Dedifferentiated amniotic fluid mesenchymal stem cell (primary cell): ENCODE measurements at regions not wholly inside any gene's neighbourhood (a gene's known extent, or its start where the extent isn't known, plus 50 kb on each side); places are given as distances from the start of the nearest gene placed in this dataset.
"Not testable (repeated sequence)": the region's sequence is repeated elsewhere in the genome, so short reads cannot be mapped to it uniquely, and the experiment has no call there.

Experiments used
- DNase-seq: peaks from one replicate; pipeline ENCODE4 v3.0.0-alpha.2; 2016; ENCODE audit errors: extremely low spot score

GRCh38 chr2:22110244-22110651 lies 986.5 kb downstream of the TDRD15 start:
- no peak for DNase-seq

GRCh38 chr2:22124003-22124402 lies 1000.2 kb downstream of the TDRD15 start:
- no peak for DNase-seq

- no peak for DNase-seq
Observed at GRCh38 chr2:22126106-22126505, 1002.3 kb downstream of the TDRD15 start.

GRCh38 chr2:22126978-22127377 lies 1003.2 kb downstream of the TDRD15 start:
- DNase-seq, result no peak

- no peak for DNase-seq
Observed at GRCh38 chr2:22134421-22134820, 1010.7 kb downstream of the TDRD15 start.

GRCh38 chr2:22136446-22136845 lies 1012.7 kb downstream of the TDRD15 start:
- DNase-seq, result no peak

GRCh38 chr2:22143840-22144239 lies 1020.1 kb downstream of the TDRD15 start:
- DNase-seq, result no peak

GRCh38 chr2:22153931-22154613 lies 1030.3 kb downstream of the TDRD15 start:
- no peak for DNase-seq

- not testable (repeated sequence) for DNase-seq
Observed at GRCh38 chr2:22156661-22157060, 1032.9 kb downstream of the TDRD15 start.

- DNase-seq, result no peak
Observed at GRCh38 chr2:22167256-22167655, 1043.5 kb downstream of the TDRD15 start.

- no peak for DNase-seq
Observed at GRCh38 chr2:22175003-22175402, 1051.2 kb downstream of the TDRD15 start.

- DNase-seq, result no peak
Observed at GRCh38 chr2:22185251-22185650, 1061.5 kb downstream of the TDRD15 start.

GRCh38 chr2:22186261-22186828 lies 1062.6 kb downstream of the TDRD15 start:
- DNase-seq, result not testable (repeated sequence)

GRCh38 chr2:22189893-22190480 lies 1066.2 kb downstream of the TDRD15 start:
- DNase-seq, result no peak

GRCh38 chr2:22194218-22194617 lies 1070.5 kb downstream of the TDRD15 start:
- DNase-seq, result no peak

GRCh38 chr2:22196806-22197205 lies 1073.0 kb downstream of the TDRD15 start:
- no peak for DNase-seq

GRCh38 chr2:22198381-22199283 lies 1074.9 kb downstream of the TDRD15 start:
- DNase-seq, result no peak

- DNase-seq, result no peak
Observed at GRCh38 chr2:22199994-22200393, 1076.2 kb downstream of the TDRD15 start.

- DNase-seq, result no peak
Observed at GRCh38 chr2:22209545-22209944, 1085.8 kb downstream of the TDRD15 start.

GRCh38 chr2:22213237-22213636 lies 1089.5 kb downstream of the TDRD15 start:
- no peak for DNase-seq

GRCh38 chr2:22215517-22215916 lies 1091.7 kb downstream of the TDRD15 start:
- no peak for DNase-seq

GRCh38 chr2:22217881-22218280 lies 1094.1 kb downstream of the TDRD15 start:
- no peak for DNase-seq
